GM23338 (cell line): ENCODE measurements at regions not wholly inside any gene's neighbourhood (a gene's known extent, or its start where the extent isn't known, plus 50 kb on each side); places are given as distances from the start of the nearest gene placed in this dataset.

Source experiments
- ATAC-seq: fragments of 200-7000 bp; cut with Tn5 transposase; 3 replicates; pipeline ENCODE4 v1.9.1; 2020
- DNase-seq: peaks from one replicate; pipeline ENCODE4 v3.0.0-alpha.2; 2015; ENCODE audit warnings: low spot score
- H2AFZ ChIP-seq: fragments of 200-600 bp; sonication (generic); 2 replicates; pipeline ENCODE4 v1.8.0; 2016; ENCODE audit warnings: antibody characterized with exemption, mild to moderate bottlenecking, moderate library complexity
- H3F3A ChIP-seq: fragments of 200-600 bp; sonication (generic); replicated peaks from 2 replicates; pipeline ENCODE4 v1.8.0; 2017; ENCODE audit warnings: antibody characterized with exemption, mixed run types, low read depth
- H3K27ac ChIP-seq: fragments of 200-600 bp; sonication (generic); 2 replicates; pipeline ENCODE4 v1.6.1; 2016; ENCODE audit warnings: low read depth
- H3K27me3 ChIP-seq: fragments of 200-600 bp; sonication (generic); 2 replicates; pipeline ENCODE4 v1.8.0; 2016; ENCODE audit warnings: mild to moderate bottlenecking, mixed run types, moderate library complexity; ENCODE audit not compliant: insufficient read depth
- H3K36me3 ChIP-seq: fragments of 200-600 bp; sonication (generic); 2 replicates; pipeline ENCODE4 v1.8.0; 2016; ENCODE audit warnings: mild to moderate bottlenecking; ENCODE audit not compliant: insufficient read depth
- H3K4me1 ChIP-seq: fragments of 200-600 bp; sonication (generic); 2 replicates; pipeline ENCODE4 v1.8.0; 2016; ENCODE audit warnings: mild to moderate bottlenecking, moderate library complexity; ENCODE audit not compliant: insufficient read depth
- H3K4me2 ChIP-seq: fragments of 200-600 bp; sonication (generic); 2 replicates; pipeline ENCODE4 v1.7.1; 2017; ENCODE audit warnings: mixed run types
- H3K4me3 ChIP-seq: fragments of 200-600 bp; sonication (generic); 2 replicates; pipeline ENCODE4 v1.6.1; 2016; ENCODE audit warnings: mixed run types
- H3K79me2 ChIP-seq: fragments of 200-600 bp; sonication (generic); replicated peaks from 2 replicates; pipeline ENCODE4 v1.8.0; 2017; ENCODE audit warnings: mild to moderate bottlenecking; ENCODE audit not compliant: insufficient read depth
- H3K9me2 ChIP-seq: fragments of 200-600 bp; sonication (generic); 2 replicates; pipeline ENCODE4 v1.8.0; 2017; ENCODE audit not compliant: insufficient read depth
- H4K20me1 ChIP-seq: fragments of 200-600 bp; sonication (generic); replicated peaks from 2 replicates; pipeline ENCODE4 v1.8.0; 2017; ENCODE audit warnings: mild to moderate bottlenecking; ENCODE audit not compliant: insufficient read depth
- H3K27ac Mint-ChIP-seq: 2 replicates; pipeline ENCODE4 v1.8.0; 2020; ENCODE audit warnings: inconsistent platforms, mild to moderate bottlenecking, moderate library complexity, mixed read lengths
- H3K27me3 Mint-ChIP-seq: 3 replicates; pipeline ENCODE4 v1.8.0; 2022; ENCODE audit warnings: low read depth, mild to moderate bottlenecking, moderate library complexity, mixed read lengths, inconsistent platforms; ENCODE audit not compliant: insufficient read depth, poor library complexity
- H3K36me3 Mint-ChIP-seq: 3 replicates; pipeline ENCODE4 v1.8.0; 2021; ENCODE audit warnings: low read depth, mild to moderate bottlenecking, inconsistent platforms, moderate library complexity, mixed read lengths
- H3K4me1 Mint-ChIP-seq: 3 replicates; pipeline ENCODE4 v1.8.0; 2020; ENCODE audit warnings: mild to moderate bottlenecking, inconsistent platforms, mixed read lengths
- H3K4me3 Mint-ChIP-seq: 3 replicates; pipeline ENCODE4 v1.8.0; 2021; ENCODE audit warnings: moderate library complexity, mild to moderate bottlenecking, inconsistent platforms, mixed read lengths
- H3K9me3 Mint-ChIP-seq: 3 replicates; pipeline ENCODE4 v1.8.0; 2020; ENCODE audit warnings: moderate library complexity, mild to moderate bottlenecking, inconsistent platforms, mixed read lengths
- CREB1 ChIP-seq: fragments of 250-450 bp; sonication (Bioruptor Pico); IDR thresholded peaks from 2 replicates; pipeline ENCODE4 v1.5.0; 2020; ENCODE audit warnings: low read depth, mild to moderate bottlenecking, moderate library complexity
- CTCF ChIP-seq, 2 experiments: fragments of 200-600 bp in 1 of 2; sonication (generic) in 1 of 2; conservative IDR thresholded peaks; 2 replicates each; pipeline versions ENCODE4 v1.5.1 to v1.6.1; 2016 to 2017; ENCODE audit warnings: antibody characterized with exemption in 2 of 2, low read depth in 2 of 2, mild to moderate bottlenecking in 2 of 2, moderate library complexity in 1 of 2
- EZH2 ChIP-seq: fragments of 200-600 bp; sonication (generic); IDR thresholded peaks from one replicate; pipeline ENCODE4 v1.8.0; 2017; ENCODE audit warnings: antibody characterized with exemption, mild to moderate bottlenecking, low read depth; ENCODE audit not compliant: unreplicated experiment
- EZH2phosphoT487 ChIP-seq: fragments of 200-600 bp; sonication (generic); IDR thresholded peaks from one replicate; pipeline ENCODE4 v1.8.1; 2018; ENCODE audit warnings: antibody characterized with exemption; ENCODE audit not compliant: unreplicated experiment
- JUNB ChIP-seq: IDR thresholded peaks from one replicate; pipeline ENCODE4 v1.6.1; 2016; ENCODE audit warnings: antibody characterized with exemption; ENCODE audit not compliant: unreplicated experiment
- NANOG ChIP-seq: IDR thresholded peaks from 2 replicates; pipeline ENCODE4 v1.6.1; 2016; ENCODE audit warnings: antibody characterized with exemption, borderline replicate concordance
- POLR2AphosphoS5 ChIP-seq: IDR thresholded peaks from 2 replicates; pipeline ENCODE4 v1.6.1; 2016; ENCODE audit warnings: antibody characterized with exemption, low read depth
- STAT1 ChIP-seq: IDR thresholded peaks from one replicate; pipeline ENCODE4 v1.6.1; 2016; ENCODE audit warnings: antibody characterized with exemption; ENCODE audit not compliant: unreplicated experiment
- ZNF114 ChIP-seq: fragments of 250-450 bp; sonication (Bioruptor Pico); IDR thresholded peaks from 2 replicates; pipeline ENCODE4 v1.5.0; 2020; ENCODE audit warnings: mild to moderate bottlenecking, moderate library complexity
- ZNF331 ChIP-seq: fragments of 250-450 bp; sonication (Bioruptor Pico); IDR thresholded peaks from 2 replicates; pipeline ENCODE4 v1.5.0; 2020; ENCODE audit warnings: low read depth, mild to moderate bottlenecking, moderate library complexity
- ZNF462 ChIP-seq: fragments of 250-450 bp; sonication (Bioruptor Pico); IDR thresholded peaks from 2 replicates; pipeline ENCODE4 v1.5.0; 2020; ENCODE audit warnings: mild to moderate bottlenecking, moderate library complexity
- TF ChIP-seq, protein P1 (sequence below): IDR thresholded peaks from 2 replicates; pipeline ENCODE4 v1.6.1; 2016; ENCODE audit warnings: antibody characterized with exemption
- TF ChIP-seq, protein P2 (sequence below): IDR thresholded peaks from one replicate; pipeline ENCODE4 v1.6.1; 2018; ENCODE audit warnings: antibody characterized with exemption; ENCODE audit not compliant: unreplicated experiment

DNA sequence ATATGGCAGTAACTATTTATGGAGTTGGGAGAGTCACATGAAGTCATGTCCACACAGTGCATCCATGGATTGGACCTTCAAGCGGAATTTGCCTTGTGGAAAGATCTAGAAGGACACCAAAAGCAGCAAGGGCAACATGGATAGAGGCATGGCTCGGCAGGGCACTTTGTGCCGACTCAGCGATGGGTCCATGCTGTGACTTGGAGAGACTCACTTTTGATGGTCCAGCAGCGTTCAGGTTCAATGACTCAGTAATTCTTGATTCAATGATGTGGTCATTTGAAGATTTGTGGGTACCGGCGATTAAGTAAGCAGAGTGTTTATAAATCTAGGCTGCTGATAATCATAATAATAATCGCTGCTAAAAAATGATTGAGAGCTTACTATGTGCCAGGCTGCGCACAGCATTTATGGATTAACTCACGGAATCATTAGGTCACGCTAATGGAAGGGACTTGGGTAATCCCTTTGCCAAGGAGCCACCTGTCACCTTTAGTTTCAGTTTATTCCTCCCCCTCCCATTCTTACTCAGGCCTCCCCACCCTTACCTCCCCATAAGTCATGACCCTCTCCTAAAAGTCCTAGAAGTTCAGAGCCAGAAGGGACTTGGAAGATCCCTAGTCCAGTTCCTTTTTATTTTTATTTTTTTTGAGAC lies 127.5 kb upstream of the CRHR1 start:
- no peak overlapping the region for H3K27ac ChIP-seq
- H4K20me1 ChIP-seq = no peaks in the 10 kb centered on the region; the same call in 1 of the 2 replicates
- Mint-ChIP-seq H3K9me3 (no peaks in the 10 kb centered on the region), H3K27me3 (peaks cover 6% of the 10 kb centered on the region), H3K27ac (no peak overlapping the region; the same call in 1 of the 2 replicates), H3K36me3 (no peaks in the 10 kb centered on the region), H3K4me3 (no peak overlapping the region), H3K4me1 (no peaks in the 10 kb centered on the region)
- H3K4me2 ChIP-seq = no peak overlapping the region
- H3K9me2 ChIP-seq = no peaks in the 10 kb centered on the region
- TF ChIP-seq ZNF462 (no peak), JUNB (no peak), STAT1 (no peak), CTCF (conservative IDR thresholded peaks at IDR 0.05; ENCODE audit: low read depth in 2 of 2) (no peak), POLR2AphosphoS5 (no peak), EZH2 (no peak), EZH2phosphoT487 (no peak), NANOG (no peak), CREB1 (CRISPR knock-in tag) (no peak), ZNF331 (CRISPR knock-in tag) (no peak), ZNF114 (no peak)
- TF ChIP-seq, protein P1, sequence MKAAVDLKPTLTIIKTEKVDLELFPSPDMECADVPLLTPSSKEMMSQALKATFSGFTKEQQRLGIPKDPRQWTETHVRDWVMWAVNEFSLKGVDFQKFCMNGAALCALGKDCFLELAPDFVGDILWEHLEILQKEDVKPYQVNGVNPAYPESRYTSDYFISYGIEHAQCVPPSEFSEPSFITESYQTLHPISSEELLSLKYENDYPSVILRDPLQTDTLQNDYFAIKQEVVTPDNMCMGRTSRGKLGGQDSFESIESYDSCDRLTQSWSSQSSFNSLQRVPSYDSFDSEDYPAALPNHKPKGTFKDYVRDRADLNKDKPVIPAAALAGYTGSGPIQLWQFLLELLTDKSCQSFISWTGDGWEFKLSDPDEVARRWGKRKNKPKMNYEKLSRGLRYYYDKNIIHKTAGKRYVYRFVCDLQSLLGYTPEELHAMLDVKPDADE = no peak
- TF ChIP-seq, protein P2, sequence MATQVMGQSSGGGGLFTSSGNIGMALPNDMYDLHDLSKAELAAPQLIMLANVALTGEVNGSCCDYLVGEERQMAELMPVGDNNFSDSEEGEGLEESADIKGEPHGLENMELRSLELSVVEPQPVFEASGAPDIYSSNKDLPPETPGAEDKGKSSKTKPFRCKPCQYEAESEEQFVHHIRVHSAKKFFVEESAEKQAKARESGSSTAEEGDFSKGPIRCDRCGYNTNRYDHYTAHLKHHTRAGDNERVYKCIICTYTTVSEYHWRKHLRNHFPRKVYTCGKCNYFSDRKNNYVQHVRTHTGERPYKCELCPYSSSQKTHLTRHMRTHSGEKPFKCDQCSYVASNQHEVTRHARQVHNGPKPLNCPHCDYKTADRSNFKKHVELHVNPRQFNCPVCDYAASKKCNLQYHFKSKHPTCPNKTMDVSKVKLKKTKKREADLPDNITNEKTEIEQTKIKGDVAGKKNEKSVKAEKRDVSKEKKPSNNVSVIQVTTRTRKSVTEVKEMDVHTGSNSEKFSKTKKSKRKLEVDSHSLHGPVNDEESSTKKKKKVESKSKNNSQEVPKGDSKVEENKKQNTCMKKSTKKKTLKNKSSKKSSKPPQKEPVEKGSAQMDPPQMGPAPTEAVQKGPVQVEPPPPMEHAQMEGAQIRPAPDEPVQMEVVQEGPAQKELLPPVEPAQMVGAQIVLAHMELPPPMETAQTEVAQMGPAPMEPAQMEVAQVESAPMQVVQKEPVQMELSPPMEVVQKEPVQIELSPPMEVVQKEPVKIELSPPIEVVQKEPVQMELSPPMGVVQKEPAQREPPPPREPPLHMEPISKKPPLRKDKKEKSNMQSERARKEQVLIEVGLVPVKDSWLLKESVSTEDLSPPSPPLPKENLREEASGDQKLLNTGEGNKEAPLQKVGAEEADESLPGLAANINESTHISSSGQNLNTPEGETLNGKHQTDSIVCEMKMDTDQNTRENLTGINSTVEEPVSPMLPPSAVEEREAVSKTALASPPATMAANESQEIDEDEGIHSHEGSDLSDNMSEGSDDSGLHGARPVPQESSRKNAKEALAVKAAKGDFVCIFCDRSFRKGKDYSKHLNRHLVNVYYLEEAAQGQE = no peak
- no peak overlapping the region for H2AFZ ChIP-seq
- H3F3A ChIP-seq = no peaks in the 10 kb centered on the region
- no peaks in the 10 kb centered on the region for H3K36me3 ChIP-seq
- no peak overlapping the region for H3K4me3 ChIP-seq
- no peaks in the 10 kb centered on the region for H3K4me1 ChIP-seq
- H3K79me2 ChIP-seq = no peaks in the 10 kb centered on the region
- H3K27me3 ChIP-seq = no peaks in the 10 kb centered on the region
- DNase-seq (no peak), ATAC-seq (no peak)
